K562 (cell line): ENCODE measurements at regions not wholly inside any gene's neighbourhood (a gene's known extent, or its start where the extent isn't known, plus 50 kb on each side); places are given as distances from the start of the nearest gene placed in this dataset.

Source experiments
- ATAC-seq: fragments of 200-7000 bp; cut with Tn5 transposase; 3 replicates; pipeline ENCODE4 v1.9.1; 2020; ENCODE audit warnings: moderate library complexity
- BruUV-seq: library from RNA; stranded (reverse); fragments of 400-500 nt; replicated peaks from 2 replicates; lab custom pipeline; 2021; lab: Mats Ljungman, UMichigan
- CTCF ChIA-PET: fragments of 300-600 bp; formaldehyde crosslinking; extraction: SDS; loops from one replicate; lab custom pipeline; 2021; ENCODE audit warnings: low intra/inter-chr PET ratio; lab: Yijun Ruan, JAX
- POLR2A ChIA-PET: fragments of 300-600, 350-650 bp; sonication (Branson Sonifier 250); formaldehyde crosslinking; extraction: SDS; loops from one replicate; lab custom pipeline; 2021; ENCODE audit warnings: antibody characterized with exemption, inconsistent platforms; lab: Yijun Ruan, JAX
- DNase-seq, 4 experiments: peaks; one replicate each; pipeline versions ENCODE4 v3.0.0 to v3.0.0-alpha.2; 2011 to 2018; ENCODE audit warnings: low spot score in 3 of 4, mixed read lengths in 3 of 4; ENCODE audit errors: extremely low read depth in 1 of 4
- FAIRE-seq: peaks from 2 replicates; lab custom pipeline; 2011; peaks lifted over from hg19 to GRCh38; lab: Jason Lieb, UNC
- H2AFZ ChIP-seq: 2 replicates; pipeline ENCODE4 v1.6.0; 2011; ENCODE audit warnings: low read depth, low read length, control low read depth, inconsistent platforms
- H3K27ac ChIP-seq: fragments of 200-600 bp; 3 replicates; pipeline ENCODE4 v1.8.0; 2011; ENCODE audit warnings: low read depth, mild to moderate bottlenecking, control low read depth, inconsistent platforms, low read length, moderate library complexity, mixed read lengths; ENCODE audit errors: extremely low read depth
- H3K27me3 ChIP-seq, 2 experiments: fragments of 300-600 bp in 1 of 2; 2 replicates in 1 of 2; 3 replicates in 1 of 2; pipeline versions ENCODE4 v1.6.0 to v1.8.0; 2011; ENCODE audit warnings: inconsistent platforms in 2 of 2, low read length in 2 of 2, mild to moderate bottlenecking in 1 of 2, mixed read lengths in 1 of 2, moderate library complexity in 1 of 2; ENCODE audit not compliant: control insufficient read depth in 2 of 2, insufficient read depth in 2 of 2
- H3K36me3 ChIP-seq: fragments of 300-600 bp; 3 replicates; pipeline ENCODE4 v1.8.0; 2011; ENCODE audit warnings: mild to moderate bottlenecking, low read length, inconsistent platforms; ENCODE audit not compliant: control insufficient read depth, insufficient read depth
- H3K4me1 ChIP-seq, 2 experiments: fragments of 200-600 bp in 1 of 2; replicated peaks in 1 of 2; 2 replicates in 1 of 2; 3 replicates in 1 of 2; pipeline versions ENCODE4 v1.5.1 to v1.8.0; 2011; ENCODE audit warnings: inconsistent platforms in 2 of 2, low read length in 2 of 2, mild to moderate bottlenecking in 1 of 2, mixed read lengths in 1 of 2, moderate library complexity in 1 of 2; ENCODE audit not compliant: control insufficient read depth in 2 of 2, insufficient read depth in 2 of 2
- H3K4me2 ChIP-seq: 2 replicates; pipeline ENCODE4 v1.6.1; 2011; ENCODE audit warnings: low read length, control low read depth, inconsistent platforms, mixed read lengths; ENCODE audit not compliant: insufficient read depth
- H3K4me3 ChIP-seq: fragments of 200-600 bp; sonication (generic), shearing (Covaris generic); 2 replicates; pipeline ENCODE4 v1.5.1; 2016; ENCODE audit warnings: control low read depth, inconsistent platforms
- H3K79me2 ChIP-seq: fragments of 200-600 bp; 3 replicates; pipeline ENCODE4 v1.8.0; 2011; ENCODE audit warnings: low read length, inconsistent platforms; ENCODE audit not compliant: control insufficient read depth, insufficient read depth
- H3K9ac ChIP-seq, 2 experiments: 2 replicates each; pipeline versions ENCODE4 v1.6.0 to v1.6.1; 2011; ENCODE audit warnings: low read depth in 2 of 2, low read length in 2 of 2, control low read depth in 1 of 2, inconsistent platforms in 1 of 2, mild to moderate bottlenecking in 1 of 2, mixed read lengths in 1 of 2; ENCODE audit not compliant: insufficient read depth in 1 of 2
- H3K9me1 ChIP-seq: one replicate; pipeline ENCODE4 v1.6.0; 2011; ENCODE audit warnings: inconsistent platforms, mild to moderate bottlenecking, low read length, moderate library complexity; ENCODE audit not compliant: control insufficient read depth, insufficient read depth
- H3K9me3 ChIP-seq: replicated peaks from 2 replicates; pipeline ENCODE4 v1.5.1; 2011; ENCODE audit warnings: low read depth, low read length, inconsistent platforms; ENCODE audit not compliant: control insufficient read depth, insufficient read depth
- H4K20me1 ChIP-seq: replicated peaks from 2 replicates; pipeline ENCODE4 v1.6.1; 2011; ENCODE audit warnings: low read length, inconsistent platforms, mixed read lengths; ENCODE audit not compliant: control insufficient read depth, insufficient read depth
- CBX3 ChIP-seq, 2 experiments: IDR thresholded peaks; 1 replicate in 1 of 2; 2 replicates in 1 of 2; pipeline ENCODE4 v1.6.1; 2012; ENCODE audit warnings: inconsistent platforms in 2 of 2, low read length in 2 of 2, borderline replicate concordance in 1 of 2, control low read depth in 1 of 2
- CREB5 ChIP-seq: fragments of 250-450 bp; sonication (Bioruptor Pico); IDR thresholded peaks from 2 replicates; pipeline ENCODE4 v1.5.0; 2020; ENCODE audit warnings: mild to moderate bottlenecking
- HDAC3 ChIP-seq: fragments of 450-650 bp; IDR thresholded peaks from 2 replicates; pipeline ENCODE4 v1.6.1; 2018; ENCODE audit warnings: borderline replicate concordance, mild to moderate bottlenecking, moderate library complexity; ENCODE audit not compliant: partially characterized antibody
- HIVEP1 ChIP-seq: fragments of 250-450 bp; sonication (Bioruptor Pico); IDR thresholded peaks from 2 replicates; pipeline ENCODE4 v1.4.0; 2020; ENCODE audit warnings: mild to moderate bottlenecking
- MLX ChIP-seq, 2 experiments: fragments of 450-650 bp in 1 of 2; sonication (generic) in 1 of 2; formaldehyde crosslinking; conservative IDR thresholded peaks; 2 replicates each; pipeline versions ENCODE4 v1.4.0 to v1.8.1; 2020 to 2022; ENCODE audit warnings: mild to moderate bottlenecking in 1 of 2, missing genetic modification reagents in 1 of 2
- RAD51 ChIP-seq: fragments of 450-650 bp; IDR thresholded peaks from 2 replicates; pipeline ENCODE4 v1.7.1; 2016; ENCODE audit warnings: low read depth, mild to moderate bottlenecking, borderline replicate concordance
- SMARCA4 ChIP-seq: fragments of 450-650 bp; IDR thresholded peaks from 2 replicates; pipeline ENCODE4 v1.6.1; 2016
- ZNF77 ChIP-seq: fragments of 250-450 bp; sonication (Bioruptor Pico); IDR thresholded peaks from 2 replicates; pipeline ENCODE4 v1.5.0; 2020
- WGBS: fragments of 100-300 bp; shearing (Covaris generic); methylation state at CpG from one replicate; pipeline ENCODE4 v1.1.6; 2016; ENCODE audit warnings: low coverage, mixed read lengths; ENCODE audit not compliant: insufficient coverage; ENCODE audit errors: missing lambda C conversion rate; 5-methylcytosine and 5-hydroxymethylcytosine counted together
- in situ Hi-C: fragments of 300-500 bp; cut with MboI; formaldehyde crosslinking; loops from 4 replicates; pipeline ENCODE4 v1.15.0; 2018; ENCODE audit warnings: inconsistent platforms, mixed read lengths
- intact Hi-C: fragments of 100-400 bp; cut with micrococcal nuclease; formaldehyde crosslinking; loops from 2 replicates; pipeline ENCODE4 v1.14.2; 2022
- TF ChIP-seq, protein P1 (sequence below), 2 experiments: fragments of 450-650 bp; conservative IDR thresholded peaks; 2 replicates each; pipeline ENCODE4 v1.6.1; 2017; ENCODE audit warnings: mild to moderate bottlenecking in 2 of 2, moderate library complexity in 2 of 2
- TF ChIP-seq, protein P2 (sequence below): sonication (generic); formaldehyde crosslinking; IDR thresholded peaks from 2 replicates; pipeline ENCODE4 v1.8.0; 2023; ENCODE audit warnings: mild to moderate bottlenecking, missing genetic modification reagents
- TF ChIP-seq, protein P3 (sequence below): fragments of 250-450 bp; sonication (Bioruptor Pico); IDR thresholded peaks from 2 replicates; pipeline ENCODE4 v1.5.0; 2021; ENCODE audit warnings: mild to moderate bottlenecking, borderline replicate concordance

DNA sequence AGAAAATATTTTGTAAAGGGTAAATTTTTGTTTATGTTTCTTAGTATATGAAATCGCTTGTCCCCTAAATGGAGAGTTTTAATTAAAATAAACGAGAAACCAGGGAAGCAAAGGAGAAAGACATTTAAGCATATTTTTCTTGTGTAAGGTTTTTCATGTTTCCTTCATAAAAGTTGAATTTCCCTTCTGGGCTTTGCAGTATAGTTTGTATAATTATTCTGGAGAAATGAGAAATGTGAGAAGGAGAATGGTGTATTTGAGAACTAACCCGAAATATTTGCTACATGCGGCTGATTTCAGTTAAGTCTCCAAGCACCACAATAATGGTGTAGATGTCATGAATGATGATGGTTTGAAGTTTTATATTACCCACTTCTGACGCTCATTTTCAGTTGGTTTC is 307.7 kb upstream of the SEL1L start (continued):
- TF ChIP-seq CREB5 (CRISPR knock-in tag), result no peak
- TF ChIP-seq, all 486 proteins: peak for 0

DNA sequence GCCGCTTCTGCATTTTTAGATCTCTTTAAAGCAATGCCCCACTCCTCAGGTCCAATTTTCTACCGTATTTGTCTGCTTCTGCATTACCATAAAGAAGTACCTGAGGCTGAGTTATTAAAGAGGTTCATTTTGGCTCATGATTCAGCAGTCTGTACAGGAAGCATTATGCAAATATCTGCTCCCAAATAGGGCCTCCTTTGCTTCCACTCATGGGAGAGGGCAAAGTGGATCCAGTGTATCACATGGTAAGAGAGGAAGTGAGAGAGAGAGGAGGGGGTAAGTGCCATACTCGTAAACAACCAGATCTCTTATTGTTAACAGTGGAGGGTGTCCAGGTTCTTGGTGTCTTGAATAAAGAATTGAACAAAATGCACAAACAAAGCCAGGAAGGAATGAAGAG is 316.1 kb upstream of the SEL1L start:
- Histone ChIP-seq H3K9ac (no peak overlapping the region), H3K36me3 (no peaks in the 10 kb centered on the region), H3K79me2 (no peaks in the 10 kb centered on the region), H3K27me3 (no peaks in the 10 kb centered on the region), H2AFZ (no peak overlapping the region), H3K4me2 (no peak overlapping the region), H3K9me1 (no peaks in the 10 kb centered on the region), H3K4me3 (no peak overlapping the region), H3K9me3 (no peaks in the 10 kb centered on the region), H3K27ac (no peak overlapping the region), H3K4me1 (no peaks in the 10 kb centered on the region), H4K20me1 (no peaks in the 10 kb centered on the region)
- 0% methylated on average over 3 of the region's 3 CpGs for WGBS
- no TSS peak for BruUV-seq
- DNase-seq (no peak), FAIRE-seq (no peak), ATAC-seq (no peak)
- ChIA-PET POLR2A (no interaction called here), CTCF (no interaction called here)
- in situ Hi-C loops (no loop called here), intact Hi-C loops (no loop called here)
- TF ChIP-seq, protein P1, sequence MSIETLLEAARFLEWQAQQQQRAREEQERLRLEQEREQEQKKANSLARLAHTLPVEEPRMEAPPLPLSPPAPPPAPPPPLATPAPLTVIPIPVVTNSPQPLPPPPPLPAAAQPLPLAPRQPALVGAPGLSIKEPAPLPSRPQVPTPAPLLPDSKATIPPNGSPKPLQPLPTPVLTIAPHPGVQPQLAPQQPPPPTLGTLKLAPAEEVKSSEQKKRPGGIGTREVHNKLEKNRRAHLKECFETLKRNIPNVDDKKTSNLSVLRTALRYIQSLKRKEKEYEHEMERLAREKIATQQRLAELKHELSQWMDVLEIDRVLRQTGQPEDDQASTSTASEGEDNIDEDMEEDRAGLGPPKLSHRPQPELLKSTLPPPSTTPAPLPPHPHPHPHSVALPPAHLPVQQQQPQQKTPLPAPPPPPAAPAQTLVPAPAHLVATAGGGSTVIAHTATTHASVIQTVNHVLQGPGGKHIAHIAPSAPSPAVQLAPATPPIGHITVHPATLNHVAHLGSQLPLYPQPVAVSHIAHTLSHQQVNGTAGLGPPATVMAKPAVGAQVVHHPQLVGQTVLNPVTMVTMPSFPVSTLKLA (conservative IDR thresholded peaks at IDR 0.05), result no peak
- TF ChIP-seq, protein P2, sequence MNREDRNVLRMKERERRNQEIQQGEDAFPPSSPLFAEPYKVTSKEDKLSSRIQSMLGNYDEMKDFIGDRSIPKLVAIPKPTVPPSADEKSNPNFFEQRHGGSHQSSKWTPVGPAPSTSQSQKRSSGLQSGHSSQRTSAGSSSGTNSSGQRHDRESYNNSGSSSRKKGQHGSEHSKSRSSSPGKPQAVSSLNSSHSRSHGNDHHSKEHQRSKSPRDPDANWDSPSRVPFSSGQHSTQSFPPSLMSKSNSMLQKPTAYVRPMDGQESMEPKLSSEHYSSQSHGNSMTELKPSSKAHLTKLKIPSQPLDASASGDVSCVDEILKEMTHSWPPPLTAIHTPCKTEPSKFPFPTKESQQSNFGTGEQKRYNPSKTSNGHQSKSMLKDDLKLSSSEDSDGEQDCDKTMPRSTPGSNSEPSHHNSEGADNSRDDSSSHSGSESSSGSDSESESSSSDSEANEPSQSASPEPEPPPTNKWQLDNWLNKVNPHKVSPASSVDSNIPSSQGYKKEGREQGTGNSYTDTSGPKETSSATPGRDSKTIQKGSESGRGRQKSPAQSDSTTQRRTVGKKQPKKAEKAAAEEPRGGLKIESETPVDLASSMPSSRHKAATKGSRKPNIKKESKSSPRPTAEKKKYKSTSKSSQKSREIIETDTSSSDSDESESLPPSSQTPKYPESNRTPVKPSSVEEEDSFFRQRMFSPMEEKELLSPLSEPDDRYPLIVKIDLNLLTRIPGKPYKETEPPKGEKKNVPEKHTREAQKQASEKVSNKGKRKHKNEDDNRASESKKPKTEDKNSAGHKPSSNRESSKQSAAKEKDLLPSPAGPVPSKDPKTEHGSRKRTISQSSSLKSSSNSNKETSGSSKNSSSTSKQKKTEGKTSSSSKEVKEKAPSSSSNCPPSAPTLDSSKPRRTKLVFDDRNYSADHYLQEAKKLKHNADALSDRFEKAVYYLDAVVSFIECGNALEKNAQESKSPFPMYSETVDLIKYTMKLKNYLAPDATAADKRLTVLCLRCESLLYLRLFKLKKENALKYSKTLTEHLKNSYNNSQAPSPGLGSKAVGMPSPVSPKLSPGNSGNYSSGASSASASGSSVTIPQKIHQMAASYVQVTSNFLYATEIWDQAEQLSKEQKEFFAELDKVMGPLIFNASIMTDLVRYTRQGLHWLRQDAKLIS, result no peak
- no peak for TF ChIP-seq RAD51
- TF ChIP-seq, protein P3, sequence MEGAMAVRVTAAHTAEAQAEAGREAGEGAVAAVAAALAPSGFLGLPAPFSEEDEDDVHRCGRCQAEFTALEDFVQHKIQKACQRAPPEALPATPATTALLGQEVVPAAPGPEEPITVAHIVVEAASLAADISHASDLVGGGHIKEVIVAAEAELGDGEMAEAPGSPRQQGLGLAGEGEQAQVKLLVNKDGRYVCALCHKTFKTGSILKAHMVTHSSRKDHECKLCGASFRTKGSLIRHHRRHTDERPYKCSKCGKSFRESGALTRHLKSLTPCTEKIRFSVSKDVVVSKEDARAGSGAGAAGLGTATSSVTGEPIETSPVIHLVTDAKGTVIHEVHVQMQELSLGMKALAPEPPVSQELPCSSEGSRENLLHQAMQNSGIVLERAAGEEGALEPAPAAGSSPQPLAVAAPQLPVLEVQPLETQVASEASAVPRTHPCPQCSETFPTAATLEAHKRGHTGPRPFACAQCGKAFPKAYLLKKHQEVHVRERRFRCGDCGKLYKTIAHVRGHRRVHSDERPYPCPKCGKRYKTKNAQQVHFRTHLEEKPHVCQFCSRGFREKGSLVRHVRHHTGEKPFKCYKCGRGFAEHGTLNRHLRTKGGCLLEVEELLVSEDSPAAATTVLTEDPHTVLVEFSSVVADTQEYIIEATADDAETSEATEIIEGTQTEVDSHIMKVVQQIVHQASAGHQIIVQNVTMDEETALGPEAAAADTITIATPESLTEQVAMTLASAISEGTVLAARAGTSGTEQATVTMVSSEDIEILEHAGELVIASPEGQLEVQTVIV (CRISPR knock-in tag), result no peak
- TF ChIP-seq CBX3 (IDR thresholded peaks at IDR 0.05; ENCODE audit: borderline replicate concordance in 1 of 2, low read length in 2 of 2), result no peak
- no peak for TF ChIP-seq SMARCA4
- TF ChIP-seq ZNF77, result no peak
- no peak for TF ChIP-seq HIVEP1 (CRISPR knock-in tag)
- TF ChIP-seq MLX (CRISPR knock-in tag; conservative IDR thresholded peaks at IDR 0.05), result no peak
- TF ChIP-seq HDAC3, result no peak
